Keratinocyte (primary cell): ENCODE measurements at regions not wholly inside any gene's neighbourhood (a gene's known extent, or its start where the extent isn't known, plus 50 kb on each side); places are given as distances from the start of the nearest gene placed in this dataset.

Experiments
- DNase-seq: peaks from one replicate; pipeline ENCODE4 v3.0.0-alpha.2; 2011; ENCODE audit warnings: low read depth, missing footprints, low spot score
- FAIRE-seq: peaks from 2 replicates; lab custom pipeline; 2011; peaks lifted over from hg19 to GRCh38; lab: Jason Lieb, UNC
- H2AFZ ChIP-seq: 2 replicates; pipeline ENCODE4 v1.6.0; 2012; ENCODE audit warnings: low read length, control low read depth, inconsistent platforms; ENCODE audit not compliant: control insufficient read depth
- H3K27ac ChIP-seq: 2 replicates; pipeline ENCODE4 v1.5.1; 2011; ENCODE audit warnings: low read length; ENCODE audit not compliant: control insufficient read depth, insufficient read depth
- H3K27me3 ChIP-seq: 3 replicates; pipeline ENCODE4 v1.6.0; 2011; ENCODE audit warnings: low read length; ENCODE audit not compliant: control insufficient read depth, insufficient read depth; ENCODE audit errors: extremely low read depth
- H3K36me3 ChIP-seq, 2 experiments: 2 replicates in 1 of 2; 3 replicates in 1 of 2; pipeline ENCODE4 v1.5.1; 2011; ENCODE audit warnings: low read length in 2 of 2, mild to moderate bottlenecking in 1 of 2; ENCODE audit not compliant: control insufficient read depth in 2 of 2, insufficient read depth in 2 of 2; ENCODE audit errors: extremely low read depth in 1 of 2
- H3K4me1 ChIP-seq: 3 replicates; pipeline ENCODE4 v1.5.1; 2011; ENCODE audit warnings: low read length; ENCODE audit not compliant: control insufficient read depth, insufficient read depth; ENCODE audit errors: extremely low read depth
- H3K4me2 ChIP-seq: 3 replicates; pipeline ENCODE4 v1.6.0; 2011; ENCODE audit warnings: low read depth, low read length; ENCODE audit not compliant: control insufficient read depth, insufficient read depth; ENCODE audit errors: extremely low read depth
- H3K4me3 ChIP-seq, 3 experiments: fragments of 200-600 bp in 1 of 3; sonication (generic) in 1 of 3; 2 replicates in 2 of 3; 3 replicates in 1 of 3; pipeline ENCODE4 v1.5.1; 2011 to 2016; ENCODE audit warnings: low read length in 3 of 3, mild to moderate bottlenecking in 3 of 3, control low read depth in 2 of 3, inconsistent platforms in 1 of 3, low read depth in 1 of 3, mixed read lengths in 1 of 3, mixed run types in 1 of 3, moderate library complexity in 1 of 3; ENCODE audit not compliant: control insufficient read depth in 2 of 3, insufficient read depth in 2 of 3; ENCODE audit errors: extremely low read depth in 1 of 3
- H3K79me2 ChIP-seq: 2 replicates; pipeline ENCODE4 v1.6.0; 2012; ENCODE audit warnings: low read length; ENCODE audit not compliant: control insufficient read depth, insufficient read depth
- H3K9ac ChIP-seq: 3 replicates; pipeline ENCODE4 v1.6.0; 2011; ENCODE audit warnings: low read length; ENCODE audit not compliant: control insufficient read depth, insufficient read depth; ENCODE audit errors: extremely low read depth
- H3K9me1 ChIP-seq: 3 replicates; pipeline ENCODE4 v1.6.0; 2011; ENCODE audit warnings: low read length; ENCODE audit not compliant: control insufficient read depth, insufficient read depth; ENCODE audit errors: extremely low read depth
- H3K9me3 ChIP-seq: 2 replicates; pipeline ENCODE4 v1.5.1; 2012; ENCODE audit warnings: low read depth, low read length; ENCODE audit not compliant: control insufficient read depth
- H4K20me1 ChIP-seq: 3 replicates; pipeline ENCODE4 v1.6.0; 2011; ENCODE audit warnings: low read length; ENCODE audit not compliant: control insufficient read depth, insufficient read depth; ENCODE audit errors: extremely low read depth
- EZH2 ChIP-seq: IDR thresholded peaks from one replicate; pipeline ENCODE4 v1.6.1; 2012; ENCODE audit warnings: inconsistent platforms, mild to moderate bottlenecking, low read length, moderate library complexity
- dilution Hi-C: fragments of 300-500 bp; cut with MboI; formaldehyde crosslinking; loops from one replicate; pipeline ENCODE4 v1.7.0; 2020; ENCODE audit warnings: low sequenced_read_pairs; ENCODE audit not compliant: extremely low pct_ligation_motif_present
- TF ChIP-seq, protein P1 (sequence below), 3 experiments: IDR thresholded peaks in 1 of 3; conservative IDR thresholded peaks in 1 of 3; optimal IDR thresholded peaks in 1 of 3; 2 replicates in 2 of 3; 3 replicates in 1 of 3; pipeline versions ENCODE3 to v1.5.1; 2011; ENCODE audit warnings: low read length in 3 of 3, mild to moderate bottlenecking in 3 of 3, moderate library complexity in 2 of 3, control low read depth in 1 of 3, inconsistent platforms in 1 of 3; ENCODE audit not compliant: insufficient read depth in 2 of 3; ENCODE audit errors: extremely low read depth in 1 of 3

DNA sequence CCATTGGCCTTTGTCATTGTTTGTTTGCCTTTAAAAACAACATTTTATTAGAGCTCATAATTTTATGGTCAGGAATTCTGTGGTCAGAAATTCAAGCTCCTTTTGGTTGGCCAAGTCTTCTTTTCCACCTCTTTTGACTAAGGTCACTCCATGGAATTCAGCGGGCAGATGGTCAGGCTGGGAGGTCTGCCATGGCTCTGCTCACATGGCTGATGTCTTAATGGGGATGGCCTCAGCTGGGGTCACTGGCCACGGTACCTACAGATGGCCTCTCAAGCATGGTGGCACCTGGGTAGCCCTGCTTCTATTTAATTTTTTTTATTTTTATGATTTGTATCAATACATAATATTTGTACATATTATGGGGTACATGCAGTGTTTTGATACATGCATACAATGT, 360.8 kb upstream of the MCTP2 start:
- no peaks in the 10 kb centered on the region for H3K36me3 ChIP-seq
- no peak for DNase-seq
- no peaks in the 10 kb centered on the region for H4K20me1 ChIP-seq
- H3K79me2 ChIP-seq, result no peaks in the 10 kb centered on the region
- H3K9ac ChIP-seq, result no peak overlapping the region
- no peak for TF ChIP-seq EZH2
- TF ChIP-seq, protein P1, sequence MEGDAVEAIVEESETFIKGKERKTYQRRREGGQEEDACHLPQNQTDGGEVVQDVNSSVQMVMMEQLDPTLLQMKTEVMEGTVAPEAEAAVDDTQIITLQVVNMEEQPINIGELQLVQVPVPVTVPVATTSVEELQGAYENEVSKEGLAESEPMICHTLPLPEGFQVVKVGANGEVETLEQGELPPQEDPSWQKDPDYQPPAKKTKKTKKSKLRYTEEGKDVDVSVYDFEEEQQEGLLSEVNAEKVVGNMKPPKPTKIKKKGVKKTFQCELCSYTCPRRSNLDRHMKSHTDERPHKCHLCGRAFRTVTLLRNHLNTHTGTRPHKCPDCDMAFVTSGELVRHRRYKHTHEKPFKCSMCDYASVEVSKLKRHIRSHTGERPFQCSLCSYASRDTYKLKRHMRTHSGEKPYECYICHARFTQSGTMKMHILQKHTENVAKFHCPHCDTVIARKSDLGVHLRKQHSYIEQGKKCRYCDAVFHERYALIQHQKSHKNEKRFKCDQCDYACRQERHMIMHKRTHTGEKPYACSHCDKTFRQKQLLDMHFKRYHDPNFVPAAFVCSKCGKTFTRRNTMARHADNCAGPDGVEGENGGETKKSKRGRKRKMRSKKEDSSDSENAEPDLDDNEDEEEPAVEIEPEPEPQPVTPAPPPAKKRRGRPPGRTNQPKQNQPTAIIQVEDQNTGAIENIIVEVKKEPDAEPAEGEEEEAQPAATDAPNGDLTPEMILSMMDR (optimal IDR thresholded peaks at IDR 0.05 in 1 of 3, IDR thresholded peaks at IDR 0.05 in 1 of 3, conservative IDR thresholded peaks at IDR 0.05 in 1 of 3; ENCODE audit: extremely low read depth in 1 of 3, insufficient read depth in 2 of 3, low read length in 3 of 3), result no peak
- H3K27me3 ChIP-seq, result no peaks in the 10 kb centered on the region
- no peak overlapping the region for H2AFZ ChIP-seq
- no peaks in the 10 kb centered on the region for H3K9me3 ChIP-seq
- H3K4me3 ChIP-seq, result no peak overlapping the region
- no peak overlapping the region for H3K27ac ChIP-seq
- no peak overlapping the region for H3K4me2 ChIP-seq
- H3K4me1 ChIP-seq, result no peaks in the 10 kb centered on the region
- dilution Hi-C loops, result no loop called here
- no peak for FAIRE-seq
- H3K9me1 ChIP-seq, result no peaks in the 10 kb centered on the region

DNA sequence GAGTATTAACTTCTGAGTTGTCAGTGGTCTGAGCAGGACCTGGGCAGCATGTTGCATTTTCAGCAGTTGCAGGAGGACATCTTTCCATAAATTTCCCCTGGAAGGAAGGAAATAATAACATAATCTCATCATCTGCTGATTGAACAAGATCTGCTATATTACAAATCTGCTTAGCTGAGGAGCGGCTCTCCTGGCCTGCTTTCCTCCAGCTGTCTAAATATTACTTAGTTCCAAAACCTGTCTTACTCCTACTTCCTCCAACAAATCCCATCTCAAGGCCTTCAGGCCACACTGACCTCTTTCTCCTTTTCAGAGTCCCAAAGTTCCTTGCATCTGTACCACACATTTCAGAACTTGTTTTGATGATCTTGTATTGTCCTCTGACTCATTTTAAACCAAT, 364.4 kb upstream of the MCTP2 start:
- Histone ChIP-seq H3K79me2 (no peaks in the 10 kb centered on the region), H2AFZ (no peak overlapping the region), H4K20me1 (no peaks in the 10 kb centered on the region), H3K4me3 (no peak overlapping the region), H3K4me2 (no peak overlapping the region), H3K27ac (no peak overlapping the region), H3K27me3 (no peaks in the 10 kb centered on the region), H3K4me1 (no peaks in the 10 kb centered on the region), H3K9me1 (no peaks in the 10 kb centered on the region), H3K36me3 (no peaks in the 10 kb centered on the region), H3K9me3 (no peaks in the 10 kb centered on the region), H3K9ac (no peak overlapping the region)
- DNase-seq (no peak), FAIRE-seq (no peak)
- TF ChIP-seq, protein P1 (optimal IDR thresholded peaks at IDR 0.05 in 1 of 3, IDR thresholded peaks at IDR 0.05 in 1 of 3, conservative IDR thresholded peaks at IDR 0.05 in 1 of 3; ENCODE audit: extremely low read depth in 1 of 3, insufficient read depth in 2 of 3, low read length in 3 of 3), result no peak
- no peak for TF ChIP-seq EZH2
- dilution Hi-C loops, result no loop called here
